Upper lobe of left lung (tissue), 6 donors: ENCODE measurements at regions not wholly inside any gene's neighbourhood (a gene's known extent, or its start where the extent isn't known, plus 50 kb on each side); places are given as distances from the start of the nearest gene placed in this dataset.

Experiments used
- ATAC-seq, 2 donors: fragments of 200-7000 bp; cut with Tn5 transposase; one replicate each; pipeline ENCODE4 v1.9.1; 2022; ENCODE audit warnings: mild to moderate bottlenecking in 2 of 2, moderate library complexity in 2 of 2; ENCODE audit not compliant: low FRiP score in 2 of 2
- DNase-seq, 2 donors: peaks; one replicate each; pipeline ENCODE4 v3.0.0-alpha.2; 2019 to 2020
- H3K27ac ChIP-seq, 4 donors: fragments of 200-600 bp; sonication (generic); one replicate each; pipeline ENCODE4 v1.5.1; 2016 to 2019
- H3K27me3 ChIP-seq, 4 donors: fragments of 200-600 bp; sonication (generic); one replicate each; pipeline ENCODE4 v1.5.1; 2017 to 2019
- H3K36me3 ChIP-seq, 4 donors: fragments of 200-600 bp; sonication (generic); one replicate each; pipeline ENCODE4 v1.5.1; 2016 to 2019
- H3K4me1 ChIP-seq, 4 donors: fragments of 200-600 bp; sonication (generic); one replicate each; pipeline ENCODE4 v1.5.1; 2018 to 2019
- H3K4me3 ChIP-seq, 4 donors: fragments of 200-600 bp; sonication (generic); one replicate each; pipeline ENCODE4 v1.5.1; 2017 to 2019; ENCODE audit warnings: mild to moderate bottlenecking in 2 of 4, moderate library complexity in 1 of 4
- H3K9me3 ChIP-seq, 4 donors: fragments of 200-600 bp; sonication (generic); one replicate each; pipeline ENCODE4 v1.5.1; 2018 to 2019
- EP300 ChIP-seq, 4 donors: sonication (generic); formaldehyde crosslinking; IDR thresholded peaks; one replicate each; pipeline ENCODE4 v1.5.1; 2017; ENCODE audit warnings: antibody characterized with exemption in 4 of 4, control low read depth in 2 of 4
- POLR2A ChIP-seq, 4 donors: fragments of 450-650 bp; IDR thresholded peaks; one replicate each; pipeline ENCODE4 v1.5.1; 2016 to 2017; ENCODE audit warnings: antibody characterized with exemption in 4 of 4, mild to moderate bottlenecking in 2 of 4
- POLR2AphosphoS5 ChIP-seq, 2 donors: sonication (generic); formaldehyde crosslinking; IDR thresholded peaks; one replicate each; pipeline ENCODE4 v1.5.1; 2017; ENCODE audit warnings: antibody characterized with exemption in 2 of 2
- WGBS, 2 donors: methylation state at CpG; one replicate each; pipeline ENCODE4 v1.1.5; 2017 to 2018; 5-methylcytosine and 5-hydroxymethylcytosine counted together
- TF ChIP-seq, protein P1 (sequence below), 6 experiments: fragments of 450-650 bp in 4 of 6; fragments of 200-600 bp in 2 of 6; sonication (generic) in 2 of 6; IDR thresholded peaks; one replicate each; pipeline ENCODE4 v1.5.1; 2016 to 2019; ENCODE audit warnings: antibody characterized with exemption in 6 of 6
- donor health status: DM: no; HTN: no; CAD: no; lungs with moderate emphysema.
- donor health status: DM: no; HTN: yes; CAD: no; lungs with severe emphysema.

DNA sequence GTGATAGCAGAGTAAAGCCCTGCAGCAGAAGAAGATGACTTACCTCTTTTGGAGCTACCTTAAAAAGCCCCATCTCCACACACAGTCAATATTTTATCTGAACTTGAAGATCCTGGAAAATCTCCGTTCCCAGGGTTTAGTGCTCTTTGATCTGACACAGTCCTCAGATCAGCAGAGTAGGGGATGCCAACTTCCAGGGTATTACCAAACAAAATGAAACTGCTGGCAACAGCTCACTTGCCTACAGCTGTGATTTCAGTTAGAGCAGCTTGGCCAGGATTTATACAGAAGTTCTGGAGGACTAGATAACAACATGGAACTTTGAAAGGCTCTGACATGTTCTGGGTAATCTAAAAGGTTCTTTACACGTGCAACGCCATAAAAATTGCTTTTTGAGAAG lies 1537.8 kb upstream of the ACO1 start:
- 62 to 72% methylated on average over 3 of the region's 3 CpGs for WGBS, 2 donors
- no peaks in the 10 kb centered on the region for H3K36me3 ChIP-seq
- no peaks in the 10 kb centered on the region for H3K4me1 ChIP-seq
- no peak overlapping the region for H3K4me3 ChIP-seq
- H3K9me3 ChIP-seq: no peaks in the 10 kb centered on the region
- no peaks in the 10 kb centered on the region for H3K27me3 ChIP-seq
- ATAC-seq (no peak), DNase-seq (no peak)
- no peak for TF ChIP-seq POLR2A (IDR thresholded peaks at IDR 0.05)
- TF ChIP-seq, protein P1, sequence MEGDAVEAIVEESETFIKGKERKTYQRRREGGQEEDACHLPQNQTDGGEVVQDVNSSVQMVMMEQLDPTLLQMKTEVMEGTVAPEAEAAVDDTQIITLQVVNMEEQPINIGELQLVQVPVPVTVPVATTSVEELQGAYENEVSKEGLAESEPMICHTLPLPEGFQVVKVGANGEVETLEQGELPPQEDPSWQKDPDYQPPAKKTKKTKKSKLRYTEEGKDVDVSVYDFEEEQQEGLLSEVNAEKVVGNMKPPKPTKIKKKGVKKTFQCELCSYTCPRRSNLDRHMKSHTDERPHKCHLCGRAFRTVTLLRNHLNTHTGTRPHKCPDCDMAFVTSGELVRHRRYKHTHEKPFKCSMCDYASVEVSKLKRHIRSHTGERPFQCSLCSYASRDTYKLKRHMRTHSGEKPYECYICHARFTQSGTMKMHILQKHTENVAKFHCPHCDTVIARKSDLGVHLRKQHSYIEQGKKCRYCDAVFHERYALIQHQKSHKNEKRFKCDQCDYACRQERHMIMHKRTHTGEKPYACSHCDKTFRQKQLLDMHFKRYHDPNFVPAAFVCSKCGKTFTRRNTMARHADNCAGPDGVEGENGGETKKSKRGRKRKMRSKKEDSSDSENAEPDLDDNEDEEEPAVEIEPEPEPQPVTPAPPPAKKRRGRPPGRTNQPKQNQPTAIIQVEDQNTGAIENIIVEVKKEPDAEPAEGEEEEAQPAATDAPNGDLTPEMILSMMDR (IDR thresholded peaks at IDR 0.05): no peak
- no peak for TF ChIP-seq EP300 (IDR thresholded peaks at IDR 0.05)
- no peak for TF ChIP-seq POLR2AphosphoS5 (IDR thresholded peaks at IDR 0.05)
- H3K27ac ChIP-seq: no peak overlapping the region

DNA sequence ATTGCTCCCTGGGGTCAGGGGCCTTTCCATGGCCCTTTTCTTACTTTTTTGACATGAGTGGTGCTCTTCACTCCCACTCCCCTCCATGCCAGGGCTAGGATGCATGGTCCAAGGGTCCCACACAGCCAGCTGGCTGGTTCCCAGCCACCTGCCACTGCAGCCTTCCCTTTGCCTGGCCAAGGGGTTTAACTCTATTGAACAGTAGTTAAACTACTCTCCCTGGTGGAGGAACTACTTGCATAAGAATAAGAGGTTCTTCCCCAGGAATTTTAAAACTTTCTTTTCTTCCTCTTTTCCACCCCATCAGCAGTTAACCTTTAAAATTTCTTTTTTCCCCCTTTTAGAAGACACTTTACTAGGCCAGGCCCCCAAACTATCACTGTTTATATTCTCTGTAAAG lies 1532.8 kb upstream of the ACO1 start:
- H3K4me1 ChIP-seq: no peaks in the 10 kb centered on the region
- DNase-seq (no peak), ATAC-seq (no peak)
- TF ChIP-seq POLR2AphosphoS5 (IDR thresholded peaks at IDR 0.05): no peak
- no peak for TF ChIP-seq POLR2A (IDR thresholded peaks at IDR 0.05)
- TF ChIP-seq, protein P1 (IDR thresholded peaks at IDR 0.05): no peak
- TF ChIP-seq EP300 (IDR thresholded peaks at IDR 0.05): no peak
- H3K4me3 ChIP-seq: no peak overlapping the region
- no peaks in the 10 kb centered on the region for H3K9me3 ChIP-seq
- no peaks in the 10 kb centered on the region for H3K27me3 ChIP-seq
- no peak overlapping the region for H3K27ac ChIP-seq
- no peaks in the 10 kb centered on the region for H3K36me3 ChIP-seq

DNA sequence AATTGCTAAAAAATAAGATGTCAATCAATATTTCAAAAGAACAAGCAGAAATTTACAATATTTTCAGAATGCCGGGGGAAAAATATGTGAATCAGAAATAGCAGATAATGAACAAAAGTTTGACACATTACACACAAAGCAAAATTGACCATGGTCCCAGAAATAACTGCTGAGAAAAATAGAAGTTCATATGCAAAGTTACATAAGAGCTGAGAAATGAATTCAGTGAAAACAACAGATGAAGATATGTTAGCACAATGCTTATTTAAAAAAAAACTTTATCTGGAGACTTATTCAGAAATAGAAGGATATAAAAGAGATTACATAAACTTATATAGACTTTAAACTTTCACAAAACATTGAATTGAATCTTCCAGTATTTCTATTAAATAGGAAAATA lies 1483.7 kb upstream of the ACO1 start:
- Histone ChIP-seq H3K4me1 (no peaks in the 10 kb centered on the region), H3K4me3 (no peak overlapping the region), H3K27ac (no peak overlapping the region), H3K9me3 (no peaks in the 10 kb centered on the region), H3K27me3 (no peaks in the 10 kb centered on the region), H3K36me3 (no peaks in the 10 kb centered on the region)
- WGBS, 2 donors: 74 to 78% methylated on average over 1 of the region's 1 CpG
- no peak for TF ChIP-seq POLR2AphosphoS5 (IDR thresholded peaks at IDR 0.05)
- no peak for DNase-seq
- no peak for ATAC-seq

DNA sequence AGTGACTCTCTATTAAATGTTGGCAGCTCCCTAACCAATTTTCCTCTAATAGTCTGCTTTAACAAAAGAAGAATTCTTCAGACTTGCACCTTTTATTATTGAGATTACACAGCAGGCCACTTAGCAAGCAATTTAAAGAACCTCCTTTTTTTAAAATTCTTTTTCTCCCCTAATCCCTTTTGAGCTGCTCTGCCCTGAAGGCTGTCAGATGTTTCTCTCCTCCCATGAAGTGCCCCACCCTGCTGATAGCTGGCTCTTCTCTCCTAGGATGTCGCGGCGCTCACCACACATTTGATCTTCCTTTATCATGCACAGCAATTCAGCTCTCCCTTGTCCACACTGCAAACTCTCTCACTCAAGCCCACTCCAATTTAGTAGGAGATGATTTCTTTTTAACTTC lies 1471.1 kb upstream of the ACO1 start:
- ATAC-seq: no peak
- H3K27ac ChIP-seq: no peak overlapping the region
- no peak overlapping the region for H3K4me3 ChIP-seq
- H3K9me3 ChIP-seq: no peaks in the 10 kb centered on the region
- H3K27me3 ChIP-seq: no peaks in the 10 kb centered on the region
- H3K36me3 ChIP-seq: no peaks in the 10 kb centered on the region
- no peak for DNase-seq
- WGBS, 2 donors: 51 to 57% methylated on average over 3 of the region's 3 CpGs
- TF ChIP-seq EP300 (IDR thresholded peaks at IDR 0.05) (no peak), POLR2AphosphoS5 (IDR thresholded peaks at IDR 0.05) (no peak), POLR2A (IDR thresholded peaks at IDR 0.05) (no peak)
- TF ChIP-seq, protein P1 (IDR thresholded peaks at IDR 0.05): no peak
- no peaks in the 10 kb centered on the region for H3K4me1 ChIP-seq

DNA sequence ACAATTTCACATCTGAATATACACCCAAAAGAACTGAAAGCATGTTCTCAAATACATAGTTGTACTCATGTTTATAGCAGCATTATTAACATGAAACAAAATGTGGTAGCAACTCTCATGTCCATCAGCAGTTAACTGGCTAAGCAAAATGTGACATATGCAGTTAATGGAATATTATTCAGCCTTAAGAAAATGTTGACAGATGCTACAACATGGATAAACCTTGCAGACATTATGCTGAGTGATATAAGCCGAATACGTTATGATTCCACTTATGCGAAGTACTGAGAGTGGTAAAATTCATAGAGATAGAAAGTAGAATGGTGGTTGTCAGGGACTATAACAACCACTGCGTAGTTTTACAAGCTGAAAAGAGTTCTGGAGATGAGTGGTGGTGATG lies 1469.0 kb upstream of the ACO1 start:
- no peak for DNase-seq
- TF ChIP-seq POLR2A (IDR thresholded peaks at IDR 0.05) (no peak), POLR2AphosphoS5 (IDR thresholded peaks at IDR 0.05) (no peak), EP300 (IDR thresholded peaks at IDR 0.05) (no peak)
- TF ChIP-seq, protein P1 (IDR thresholded peaks at IDR 0.05): no peak

More for the DNA sequence above, 1469.0 kb upstream of the ACO1 start:
- Histone ChIP-seq H3K36me3 (no peaks in the 10 kb centered on the region), H3K9me3 (no peaks in the 10 kb centered on the region), H3K4me1 (no peaks in the 10 kb centered on the region), H3K27ac (no peak overlapping the region), H3K4me3 (no peak overlapping the region), H3K27me3 (no peaks in the 10 kb centered on the region)
- ATAC-seq: no peak
- WGBS, 2 donors: 79 to 85% methylated on average over 4 of the region's 4 CpGs
